SW 1271 (cell line): ENCODE measurements at regions not wholly inside any gene's neighbourhood (a gene's known extent, or its start where the extent isn't known, plus 50 kb on each side); places are given as distances from the start of the nearest gene placed in this dataset.
A peak's percentile ranks its signal among the peaks of the same experiment; 100 is the strongest.

Experiments
- DNase-seq, 2 experiments: peaks; one replicate each; lab custom pipeline; 2025; lab: John Stamatoyannopoulos, UW

- no peak for DNase-seq
These were observed 380.6 kb upstream of the NXPH2 start for GRCh38 chr2:139160836-139161235.

DNA sequence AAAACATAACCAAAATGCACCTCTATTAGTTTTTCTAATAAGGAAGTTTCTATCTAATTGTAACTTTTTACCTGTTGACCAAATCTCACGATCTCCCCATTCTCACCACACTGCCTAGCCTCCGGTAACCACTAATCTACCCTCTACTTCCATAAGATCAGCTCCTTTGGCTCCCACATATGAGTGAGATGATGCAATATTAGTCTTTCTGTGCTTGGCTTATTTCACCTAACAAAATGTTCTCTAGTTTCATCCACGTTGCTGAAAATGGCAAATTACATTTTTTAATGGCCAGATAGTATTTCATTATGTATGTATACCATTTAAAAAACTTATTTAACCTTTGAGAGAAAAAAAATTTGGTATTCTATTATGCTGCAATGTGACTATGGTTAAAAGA is 379.0 kb upstream of the NXPH2 start:
- no peak for DNase-seq

- no peak for DNase-seq
These were observed 376.5 kb upstream of the NXPH2 start for GRCh38 chr2:139156730-139157129.

GRCh38 chr2:139155991-139156390 is 375.8 kb upstream of the NXPH2 start:
- DNase-seq, result no peak

- no peak for DNase-seq
These were observed 362.2 kb upstream of the NXPH2 start for GRCh38 chr2:139142252-139142880.

DNA sequence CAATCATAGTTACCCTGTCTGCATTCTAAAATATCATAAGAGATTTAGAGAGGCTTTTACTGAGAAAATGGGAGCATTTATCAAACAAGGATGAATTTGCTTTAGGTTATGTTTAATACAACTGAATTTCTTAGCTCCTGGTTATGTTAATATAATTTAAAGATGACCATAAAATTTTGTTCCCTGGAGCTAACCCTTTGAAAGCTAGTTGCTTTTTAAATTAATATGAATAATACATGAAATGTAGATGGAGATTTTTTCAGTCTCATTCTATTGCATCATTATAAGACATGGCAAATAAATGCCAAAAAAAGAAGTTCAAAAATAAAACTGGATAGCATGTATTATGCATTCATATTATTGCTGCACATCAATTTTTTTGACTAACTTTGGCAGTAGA is 344.1 kb upstream of the NXPH2 start:
- no peak for DNase-seq

DNA sequence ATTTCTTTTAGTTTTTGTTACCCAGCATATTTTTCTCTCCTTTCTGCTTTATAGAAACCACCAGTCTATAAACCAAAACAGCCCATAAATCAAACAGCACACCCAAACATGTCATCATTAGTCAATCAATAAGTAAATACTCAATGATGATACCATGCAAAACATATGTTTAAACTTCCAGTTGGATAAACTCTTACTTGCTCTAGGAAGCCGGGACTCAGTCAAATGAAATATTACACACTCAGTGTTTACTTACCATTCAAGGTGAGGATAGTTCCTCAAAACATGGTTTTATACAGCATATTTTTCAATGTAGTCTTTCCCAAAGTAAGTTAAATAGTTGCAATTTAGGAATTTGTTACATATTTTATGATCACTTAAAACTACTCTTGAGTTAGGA is 343.6 kb upstream of the NXPH2 start:
- DNase-seq, result no peak

- DNase-seq, result peak; percentile 32 to 68
These were observed 342.5 kb upstream of the NXPH2 start for GRCh38 chr2:139122711-139123158.

GRCh38 chr2:139099721-139100120 is 319.5 kb upstream of the NXPH2 start:
- DNase-seq, result no peak

DNA sequence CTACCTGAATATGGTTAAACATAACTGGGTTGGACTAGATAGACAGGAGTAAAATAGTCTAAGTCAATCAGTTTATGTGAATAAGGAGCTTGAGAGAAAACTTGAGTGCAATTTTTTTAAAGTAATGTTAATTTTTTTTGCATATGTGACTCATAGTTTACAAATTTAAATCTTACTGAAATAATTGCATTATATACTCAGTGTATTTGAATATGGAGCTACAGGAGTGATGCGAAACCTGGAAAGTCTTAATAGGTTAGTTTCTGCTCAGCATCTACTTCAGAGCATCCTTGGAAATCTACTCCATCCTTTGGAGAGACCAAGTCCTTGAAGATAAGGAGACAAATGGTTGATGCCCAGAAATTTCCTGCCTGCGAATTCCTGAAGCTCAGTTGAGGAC is 318.8 kb upstream of the NXPH2 start:
- DNase-seq, result no peak

- DNase-seq, result no peak
These were observed 302.9 kb upstream of the NXPH2 start for GRCh38 chr2:139083121-139083520.

DNA sequence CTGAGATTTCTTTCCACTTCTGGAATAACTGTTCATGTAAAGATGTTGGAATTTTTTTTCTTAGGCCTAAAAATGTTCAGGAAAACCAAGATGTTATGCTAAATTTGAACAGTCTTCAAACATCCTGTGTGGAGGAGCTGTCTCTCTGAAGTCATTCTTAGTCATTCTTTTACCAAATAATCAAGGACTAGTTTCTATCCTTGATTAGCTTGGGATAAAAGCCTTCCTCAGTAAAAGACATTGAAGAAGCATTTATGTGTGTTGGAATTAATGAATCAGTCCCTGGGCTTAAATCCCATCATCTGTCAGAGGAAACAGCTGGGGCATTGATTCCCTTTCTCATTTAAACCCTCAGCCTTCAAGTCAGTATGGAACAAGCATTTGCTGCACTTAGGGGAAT is 300.1 kb upstream of the NXPH2 start:
- no peak for DNase-seq

DNA sequence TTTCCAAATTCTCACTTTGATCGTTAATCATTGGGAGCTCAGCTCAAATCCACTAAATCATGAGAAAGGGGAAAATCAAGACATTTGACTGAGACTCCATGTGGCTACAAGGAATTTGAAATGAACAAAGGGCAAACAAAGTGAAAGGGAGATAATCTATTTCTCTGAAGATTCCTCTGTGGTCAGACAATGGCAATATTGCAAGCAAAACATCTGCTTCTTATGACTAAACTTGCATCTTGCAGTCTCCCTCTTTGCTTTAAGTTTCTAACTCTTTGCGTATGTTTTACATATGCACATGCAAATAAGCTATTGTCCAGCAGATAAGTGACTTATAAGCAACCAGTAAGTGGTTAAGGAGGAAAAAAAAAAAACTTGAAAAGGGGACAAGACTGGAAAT is 299.1 kb upstream of the NXPH2 start:
- no peak for DNase-seq

GRCh38 chr2:139078376-139078775 is 298.2 kb upstream of the NXPH2 start:
- DNase-seq, result no peak

GRCh38 chr2:139077099-139077737 is 297.0 kb upstream of the NXPH2 start:
- DNase-seq, result no peak

DNA sequence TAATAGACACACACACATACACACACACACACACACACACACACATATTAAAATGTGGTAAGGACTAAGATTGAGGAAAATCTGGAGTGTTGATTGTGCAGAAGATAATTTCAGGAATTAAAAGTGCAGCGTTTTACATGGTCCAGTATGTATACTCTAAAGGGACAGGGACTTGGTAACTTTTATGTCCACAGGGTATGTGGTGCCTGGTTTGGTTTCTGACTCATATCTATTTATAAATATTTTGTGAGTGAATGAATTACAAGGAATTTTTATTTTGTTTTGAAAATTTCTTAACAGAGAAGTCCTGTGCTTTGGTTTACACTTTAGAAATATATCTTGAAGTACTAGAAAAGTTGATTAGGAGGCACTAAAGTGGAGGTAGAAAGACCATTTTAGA is 287.7 kb upstream of the NXPH2 start:
- DNase-seq, result no peak

DNA sequence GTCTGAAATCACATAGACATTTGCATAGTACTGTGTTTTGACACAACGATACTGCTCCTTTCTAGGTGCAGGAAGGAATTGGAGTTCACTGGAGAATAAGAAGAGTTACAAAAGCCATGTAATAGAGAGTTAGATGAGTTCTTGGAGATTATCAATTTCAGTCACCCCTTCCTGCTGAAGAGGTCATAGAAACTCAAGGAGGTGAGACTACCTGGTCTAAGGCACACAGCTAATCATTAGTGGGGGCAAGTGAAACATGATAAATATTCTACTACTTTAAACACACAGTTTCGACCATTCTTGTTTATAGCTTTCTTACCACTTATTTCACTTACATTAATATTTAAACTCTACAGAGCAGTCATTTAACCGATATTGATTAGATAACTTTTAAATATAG is 286.9 kb upstream of the NXPH2 start:
- no peak for DNase-seq

DNA sequence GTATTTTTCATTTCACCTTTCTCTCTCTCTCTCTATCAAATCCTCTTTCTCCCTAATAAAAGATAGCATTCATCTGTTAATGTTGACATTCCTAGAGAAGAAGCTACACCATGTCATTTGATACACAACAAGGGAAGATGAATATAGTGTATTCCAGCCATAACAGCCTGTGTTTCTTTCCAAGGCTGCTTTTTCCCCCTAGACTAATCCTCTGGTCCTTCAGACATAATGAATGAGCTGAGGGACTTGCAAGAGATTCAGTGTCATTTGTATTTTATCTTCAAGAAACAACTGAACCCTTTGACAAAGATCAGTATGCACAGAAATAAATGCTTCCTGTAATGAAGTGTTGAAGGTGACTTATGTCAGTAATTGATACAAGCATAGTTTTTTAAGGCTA is 284.0 kb upstream of the NXPH2 start:
- DNase-seq, result no peak

- DNase-seq, result no peak
These were observed 279.4 kb upstream of the NXPH2 start for GRCh38 chr2:139059617-139060016.

DNA sequence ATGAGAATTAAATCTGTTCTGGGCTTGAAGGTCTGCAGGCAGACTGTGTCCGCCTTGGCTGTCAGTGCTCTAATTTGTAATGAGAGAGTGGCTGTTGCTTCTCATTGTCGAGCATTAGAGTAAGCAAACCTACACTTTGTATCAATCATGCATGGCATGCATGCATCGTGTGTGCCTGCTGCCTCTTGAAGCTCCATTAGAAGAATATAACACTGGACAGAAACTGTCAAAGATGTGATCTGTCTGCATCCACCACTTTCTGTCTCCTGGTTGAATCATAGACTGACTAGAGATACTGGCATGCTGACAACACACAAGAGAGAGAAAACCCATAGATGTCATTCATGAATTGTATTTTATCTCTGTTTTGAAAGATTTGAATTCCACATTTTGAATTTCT is 275.0 kb upstream of the NXPH2 start:
- DNase-seq, result no peak

DNA sequence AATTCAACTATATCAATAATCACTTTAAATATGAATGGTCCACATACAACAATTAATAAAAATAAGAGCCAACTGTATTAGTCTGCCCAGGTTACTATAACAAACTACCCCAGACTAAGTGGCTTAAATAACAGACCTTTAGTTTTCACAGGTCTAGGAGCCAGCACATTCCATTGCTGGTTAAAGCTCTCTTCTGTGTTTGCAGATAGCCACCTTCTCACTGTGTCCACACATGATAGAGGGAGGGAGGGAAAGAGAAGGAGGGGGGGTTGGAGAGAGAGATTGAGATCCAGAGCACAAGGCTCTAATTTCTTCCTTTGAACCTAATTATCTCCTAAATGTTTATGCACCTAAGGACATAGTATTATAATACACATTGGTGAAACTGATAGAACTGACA is 267.8 kb upstream of the NXPH2 start:
- DNase-seq, result no peak

- DNase-seq, result no peak
These were observed 265.3 kb upstream of the NXPH2 start for GRCh38 chr2:139045524-139045923.

DNA sequence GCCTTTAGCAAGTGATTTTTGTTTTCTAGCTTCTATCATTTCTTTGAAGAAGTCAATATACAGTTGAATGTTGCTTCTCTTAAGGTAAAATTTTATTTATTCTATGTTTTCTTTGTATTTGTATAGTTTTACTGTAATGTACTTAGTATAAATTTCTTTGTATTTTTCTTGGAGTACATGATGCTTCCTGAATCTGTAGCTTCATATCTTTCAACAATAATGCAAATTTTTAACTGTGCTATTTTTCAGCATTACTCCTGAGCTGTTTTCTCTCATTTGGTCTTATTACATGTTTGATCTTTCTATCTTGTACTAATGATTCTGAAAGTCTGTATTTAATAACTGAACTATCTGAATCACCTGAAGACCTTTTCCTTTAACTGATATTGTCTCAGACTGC is 253.9 kb upstream of the NXPH2 start:
- no peak for DNase-seq

DNA sequence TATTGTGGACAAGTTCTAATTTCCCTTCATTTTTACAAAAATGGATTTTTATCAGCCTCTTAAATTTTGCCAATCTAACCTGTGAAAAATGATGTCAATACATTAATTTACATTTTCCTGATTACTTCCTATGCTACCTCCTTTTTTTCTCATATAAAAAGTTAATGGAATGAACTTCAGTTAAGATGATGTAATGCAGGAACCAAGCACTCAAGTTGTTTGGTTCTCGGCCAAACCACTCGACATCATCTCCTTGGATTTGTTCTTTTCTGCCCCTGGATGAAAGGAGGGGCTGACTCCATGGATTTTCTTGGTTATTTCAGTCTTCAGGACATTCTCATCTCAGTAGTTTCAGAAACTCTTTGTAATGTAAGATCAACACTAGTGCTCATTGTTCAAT is 253.1 kb upstream of the NXPH2 start:
- DNase-seq, result no peak
